Nephron (organoid): ENCODE measurements at regions not wholly inside any gene's neighbourhood (a gene's known extent, or its start where the extent isn't known, plus 50 kb on each side); places are given as distances from the start of the nearest gene placed in this dataset.

Experiments used
- H3K27ac Mint-ChIP-seq, 3 experiments: 2 replicates each; pipeline ENCODE4 v1.8.0; 2020; ENCODE audit warnings: mixed read lengths in 3 of 3, mild to moderate bottlenecking in 2 of 3, moderate library complexity in 1 of 3
- H3K27me3 Mint-ChIP-seq: 2 replicates; pipeline ENCODE4 v1.8.0; 2021; ENCODE audit warnings: low read depth, mild to moderate bottlenecking, moderate library complexity, mixed read lengths
- H3K36me3 Mint-ChIP-seq: 2 replicates; pipeline ENCODE4 v1.8.0; 2020; ENCODE audit warnings: low read depth, mixed read lengths
- H3K4me1 Mint-ChIP-seq: 2 replicates; pipeline ENCODE4 v1.8.0; 2020; ENCODE audit warnings: mixed read lengths
- H3K4me3 Mint-ChIP-seq, 3 experiments: 2 replicates each; pipeline ENCODE4 v1.8.0; 2020; ENCODE audit warnings: mild to moderate bottlenecking in 3 of 3, mixed read lengths in 3 of 3, moderate library complexity in 2 of 3
- H3K9me3 Mint-ChIP-seq: 2 replicates; pipeline ENCODE4 v1.8.0; 2020; ENCODE audit warnings: mixed read lengths
- CTCF ChIP-seq, 3 experiments: fragments of 200-600 bp; sonication (generic); IDR thresholded peaks; one replicate each; pipeline ENCODE4 v1.5.0; 2021; ENCODE audit warnings: antibody characterized with exemption in 3 of 3; ENCODE audit not compliant: unreplicated experiment in 3 of 3

- Mint-ChIP-seq H3K27me3 (no peaks in the 10 kb centered on the region), H3K9me3 (peaks cover 15% of the 10 kb centered on the region), H3K4me3 (no peak overlapping the region), H3K4me1 (peaks cover 10% of the 10 kb centered on the region), H3K36me3 (peaks cover 7% of the 10 kb centered on the region), H3K27ac (no peak overlapping the region)
- no peak for TF ChIP-seq CTCF (IDR thresholded peaks at IDR 0.05; ENCODE audit: unreplicated experiment in 3 of 3)
Observed at GRCh38 chr7:125462615-125463014, 533.0 kb upstream of the POT1 start.

GRCh38 chr7:125459038-125459437 is 529.4 kb upstream of the POT1 start:
- H3K27ac Mint-ChIP-seq: no peak overlapping the region
- H3K27me3 Mint-ChIP-seq: no peaks in the 10 kb centered on the region
- no peak for TF ChIP-seq CTCF (IDR thresholded peaks at IDR 0.05; ENCODE audit: unreplicated experiment in 3 of 3)
- H3K9me3 Mint-ChIP-seq: peaks cover 29% of the 10 kb centered on the region
- no peaks in the 10 kb centered on the region for H3K4me1 Mint-ChIP-seq
- H3K4me3 Mint-ChIP-seq: no peak overlapping the region
- H3K36me3 Mint-ChIP-seq: peaks cover 7% of the 10 kb centered on the region

GRCh38 chr7:125450749-125451148 is 521.1 kb upstream of the POT1 start:
- no peaks in the 10 kb centered on the region for H3K4me1 Mint-ChIP-seq
- no peaks in the 10 kb centered on the region for H3K27me3 Mint-ChIP-seq
- H3K4me3 Mint-ChIP-seq: no peak overlapping the region
- no peaks in the 10 kb centered on the region for H3K36me3 Mint-ChIP-seq
- peaks cover 2% of the 10 kb centered on the region for H3K9me3 Mint-ChIP-seq
- no peak overlapping the region for H3K27ac Mint-ChIP-seq
- TF ChIP-seq CTCF (IDR thresholded peaks at IDR 0.05; ENCODE audit: unreplicated experiment in 3 of 3): no peak

GRCh38 chr7:125445836-125446235 is 516.2 kb upstream of the POT1 start:
- no peaks in the 10 kb centered on the region for H3K27me3 Mint-ChIP-seq
- no peak overlapping the region for H3K4me3 Mint-ChIP-seq
- H3K9me3 Mint-ChIP-seq: no peaks in the 10 kb centered on the region
- no peaks in the 10 kb centered on the region for H3K4me1 Mint-ChIP-seq
- H3K27ac Mint-ChIP-seq: no peak overlapping the region
- no peak for TF ChIP-seq CTCF (IDR thresholded peaks at IDR 0.05; ENCODE audit: unreplicated experiment in 3 of 3)
- no peaks in the 10 kb centered on the region for H3K36me3 Mint-ChIP-seq

GRCh38 chr7:125444864-125445263 is 515.2 kb upstream of the POT1 start:
- no peak for TF ChIP-seq CTCF (IDR thresholded peaks at IDR 0.05; ENCODE audit: unreplicated experiment in 3 of 3)
- Mint-ChIP-seq H3K27me3 (no peaks in the 10 kb centered on the region), H3K36me3 (no peaks in the 10 kb centered on the region), H3K4me1 (no peaks in the 10 kb centered on the region), H3K4me3 (no peak overlapping the region), H3K9me3 (no peaks in the 10 kb centered on the region), H3K27ac (no peak overlapping the region)

GRCh38 chr7:125436220-125436619 is 506.6 kb upstream of the POT1 start:
- Mint-ChIP-seq H3K27me3 (no peaks in the 10 kb centered on the region), H3K27ac (peak overlapping the region; percentile 61 to 85 (median 81)), H3K9me3 (no peaks in the 10 kb centered on the region), H3K36me3 (no peaks in the 10 kb centered on the region), H3K4me1 (no peaks in the 10 kb centered on the region), H3K4me3 (no peak overlapping the region)
- TF ChIP-seq CTCF (IDR thresholded peaks at IDR 0.05; ENCODE audit: unreplicated experiment in 3 of 3): no peak
